ENCODE measurements at regions not wholly inside any gene's neighbourhood (a gene's known extent, or its start where the extent isn't known, plus 50 kb on each side); places are given as distances from the start of the nearest gene placed in this dataset.
"Not testable (repeated sequence)": the region's sequence is repeated elsewhere in the genome, so short reads cannot be mapped to it uniquely, and the experiment has no call there.

DNA sequence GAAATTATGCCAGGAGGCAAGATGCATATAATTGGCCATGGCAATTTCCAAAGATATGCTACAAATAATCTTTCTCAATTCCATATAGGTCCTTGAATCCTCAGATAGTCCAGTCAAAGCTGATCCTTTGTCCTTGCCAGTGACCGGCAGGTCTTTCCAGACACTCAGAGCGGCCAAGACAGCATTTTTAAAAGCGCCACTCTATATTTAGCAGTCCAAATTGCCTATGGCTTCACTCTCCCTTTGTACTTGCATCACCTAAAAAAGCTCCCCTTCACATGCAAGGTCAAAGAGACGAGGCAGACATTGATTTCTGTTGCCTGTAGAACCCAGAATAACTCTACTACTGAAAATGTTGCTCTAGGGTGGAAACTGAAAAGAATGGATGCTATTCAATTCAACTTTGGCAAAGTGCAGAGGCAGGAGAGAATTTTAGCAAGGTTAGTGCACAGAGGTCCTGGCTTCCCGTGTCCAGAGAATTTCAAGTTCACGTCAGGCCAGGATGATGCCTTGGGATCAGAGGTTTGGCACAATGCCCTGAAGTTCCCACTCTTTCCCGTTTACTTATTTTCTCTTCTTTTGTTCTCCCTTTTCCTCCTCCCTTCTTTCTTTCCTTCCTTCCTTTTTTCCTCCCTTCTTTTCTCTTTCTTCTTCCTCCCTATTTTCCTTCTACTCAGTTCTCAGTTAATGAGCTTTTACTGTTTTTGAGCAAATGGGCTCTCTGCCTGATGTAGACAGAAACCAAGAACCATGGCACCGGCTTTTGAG lies 108.5 kb downstream of the KCNK1 start:
- DNase-seq (ENCODE audit: low read depth) = no peak

DNA sequence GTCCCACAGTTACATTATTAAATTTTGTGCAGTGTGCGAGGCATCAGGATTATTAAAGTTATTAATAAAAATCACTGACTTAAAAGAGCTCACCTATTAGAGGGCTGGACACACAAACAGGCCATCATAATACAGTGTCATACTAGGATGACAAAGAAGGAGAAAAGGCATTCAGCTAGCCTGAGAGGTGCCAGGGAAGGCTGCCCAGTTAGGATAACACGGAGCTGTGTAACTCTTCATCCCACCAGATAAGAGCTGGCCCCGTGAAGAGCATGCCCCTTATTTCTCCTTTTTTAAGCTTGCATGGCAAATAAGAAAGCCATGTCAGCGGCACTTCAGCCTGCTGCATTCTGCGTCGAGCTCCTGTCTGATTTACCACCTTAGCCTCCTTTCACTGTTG lies 109.5 kb downstream of the KCNK1 start:
- no peak for DNase-seq (ENCODE audit: low read depth)

DNA sequence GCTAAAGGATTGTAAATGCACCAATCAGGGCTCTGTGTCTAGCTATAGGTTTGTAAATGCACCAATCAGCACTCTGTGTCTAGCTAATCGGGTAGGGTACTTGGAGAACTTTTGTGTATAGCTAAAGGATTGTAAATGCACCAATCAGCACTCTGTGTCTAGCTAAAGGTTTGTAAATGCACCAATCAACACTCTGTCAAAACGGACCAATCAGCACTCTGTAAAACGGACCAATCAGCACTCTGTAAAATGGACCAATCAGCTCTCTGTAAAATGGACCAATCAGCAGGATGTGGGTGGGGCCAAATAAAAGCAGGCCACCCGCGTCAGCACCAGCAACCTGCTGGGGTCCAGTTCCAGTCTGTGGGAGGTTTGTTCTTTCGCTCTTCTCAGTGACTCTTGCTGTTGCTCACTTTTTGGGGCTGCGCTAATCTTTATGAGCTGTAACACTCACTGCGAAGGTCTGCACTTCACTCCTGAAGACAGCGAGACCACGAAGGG lies 110.3 kb downstream of the KCNK1 start:
- DNase-seq (ENCODE audit: low read depth) = not testable (repeated sequence)

GRCh38 chr1:233725423-233725822 lies 111.5 kb downstream of the KCNK1 start:
- no peak for DNase-seq (ENCODE audit: low read depth)

DNA sequence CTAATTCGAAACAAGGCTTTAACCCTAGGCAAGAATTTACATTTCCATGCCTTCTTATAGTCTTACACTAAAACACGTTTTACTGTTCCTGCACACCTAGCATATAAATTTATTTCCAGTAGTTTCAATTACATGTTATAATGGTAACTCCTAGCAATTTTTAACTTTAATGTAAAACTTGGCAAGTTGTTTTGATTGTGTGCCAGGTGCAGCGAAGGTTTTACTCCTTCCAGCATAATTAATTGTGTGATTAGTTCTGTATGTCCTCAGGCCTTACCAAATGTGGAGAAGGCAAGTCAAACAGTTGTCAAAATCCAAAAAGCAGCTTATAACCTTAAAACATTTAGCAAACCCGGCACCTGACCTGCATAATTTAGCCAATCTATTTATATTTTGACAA lies 114.8 kb downstream of the KCNK1 start:
- no peak for DNase-seq (ENCODE audit: low read depth)

- DNase-seq (ENCODE audit: low read depth) = no peak
Measured at GRCh38 chr1:233730380-233730779, 116.5 kb downstream of the KCNK1 start.

DNA sequence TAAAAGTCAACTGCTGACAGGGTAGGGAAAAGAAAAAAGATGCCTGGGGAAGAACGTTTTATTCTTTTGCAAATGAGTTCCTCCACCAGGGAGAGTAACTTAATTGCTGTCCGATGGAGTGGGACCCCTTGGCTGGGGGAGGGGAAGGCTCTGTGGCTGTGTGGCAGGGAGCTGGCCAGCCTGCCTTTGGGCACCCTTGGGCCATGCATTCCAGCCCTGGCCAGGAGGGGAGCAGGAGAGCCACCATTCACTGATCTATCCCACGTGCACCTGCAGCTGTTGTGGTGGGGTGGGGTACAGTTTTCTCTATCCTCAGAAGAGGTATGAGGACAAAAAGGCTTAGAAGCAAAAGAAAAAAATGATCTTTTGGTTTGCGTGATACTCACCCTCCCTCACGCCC lies 116.9 kb downstream of the KCNK1 start:
- DNase-seq (ENCODE audit: low read depth) = no peak

GRCh38 chr1:233732206-233732605 lies 118.3 kb downstream of the KCNK1 start:
- DNase-seq (ENCODE audit: low read depth) = no peak

GRCh38 chr1:233734456-233734855 lies 120.5 kb downstream of the KCNK1 start:
- no peak for DNase-seq (ENCODE audit: low read depth)

DNA sequence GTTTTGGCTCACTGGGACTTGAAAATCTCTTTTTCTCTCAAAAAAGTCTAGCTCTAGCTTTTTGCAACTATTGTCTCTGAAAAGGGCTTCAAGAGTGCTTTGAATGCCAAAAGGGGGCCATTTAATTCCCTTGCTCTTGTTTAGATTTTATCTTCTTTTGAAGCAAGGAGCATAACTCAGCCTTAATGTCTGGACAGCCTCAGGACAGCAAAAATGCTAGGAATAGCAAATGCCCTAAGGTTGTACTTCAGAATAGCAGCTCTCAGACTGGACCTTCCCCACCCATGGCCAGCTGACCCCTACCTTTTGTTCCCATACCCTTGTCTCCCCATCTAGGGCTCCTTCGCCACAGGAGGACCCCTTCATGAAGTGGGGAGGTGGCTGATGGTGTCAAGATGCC lies 121.4 kb downstream of the KCNK1 start:
- no peak for DNase-seq (ENCODE audit: low read depth)

DNA sequence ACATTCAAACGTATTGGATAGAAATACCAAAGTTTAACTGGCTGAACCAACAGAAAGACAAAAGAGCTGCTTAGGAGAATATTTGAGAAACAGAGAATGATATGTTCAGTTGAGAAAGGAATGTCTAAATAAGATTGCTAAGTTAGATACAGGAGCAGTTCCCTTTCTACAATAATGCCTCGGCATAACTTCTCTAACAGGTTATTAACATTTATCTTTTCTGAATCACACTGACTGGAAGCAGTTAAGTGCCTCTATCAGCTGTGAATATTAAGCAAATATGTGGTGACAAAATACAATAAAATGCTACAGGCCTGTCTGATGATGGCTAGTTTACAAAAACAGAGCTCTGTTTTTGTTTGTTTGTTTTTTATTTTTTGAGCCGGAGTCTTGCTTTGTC lies 121.9 kb downstream of the KCNK1 start:
- no peak for DNase-seq (ENCODE audit: low read depth)

DNA sequence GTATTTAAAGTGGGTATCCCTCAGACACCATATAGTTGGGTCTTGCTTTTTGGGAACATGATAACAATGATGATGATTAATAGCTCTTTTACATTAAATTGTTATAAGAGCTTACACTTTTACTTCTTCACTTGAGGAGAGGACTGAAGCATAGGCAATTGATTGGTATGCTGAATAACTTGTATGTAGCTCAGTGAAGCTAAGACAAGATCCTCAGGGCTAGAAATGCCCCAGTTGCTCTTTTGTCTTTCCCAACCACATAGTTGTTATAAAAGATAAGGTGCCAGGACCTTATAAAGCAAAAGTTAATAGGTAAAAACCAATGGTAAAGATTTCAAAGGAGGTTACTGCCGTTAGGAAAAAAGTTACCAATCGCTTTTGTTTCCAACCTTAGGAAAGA lies 123.4 kb downstream of the KCNK1 start:
- DNase-seq (ENCODE audit: low read depth) = no peak

DNA sequence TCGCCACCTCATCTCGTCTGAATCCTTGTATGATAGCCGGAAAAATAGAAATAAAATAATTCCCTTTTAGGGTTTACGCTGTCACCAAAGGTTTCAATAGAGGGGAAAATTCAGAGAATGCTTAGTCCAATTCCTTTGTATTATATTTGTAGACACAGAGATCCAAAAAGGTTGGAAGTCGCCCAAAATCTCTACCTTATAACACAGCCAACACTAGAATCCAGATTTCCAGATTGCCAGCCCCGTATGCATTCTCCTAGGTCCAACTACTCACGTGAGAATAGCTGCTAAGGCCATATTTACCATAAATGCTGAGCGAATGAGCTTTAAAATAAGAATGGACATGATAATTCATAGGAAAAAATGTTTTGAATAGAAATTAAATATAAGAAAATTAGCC lies 124.5 kb downstream of the KCNK1 start:
- DNase-seq (ENCODE audit: low read depth) = no peak

DNA sequence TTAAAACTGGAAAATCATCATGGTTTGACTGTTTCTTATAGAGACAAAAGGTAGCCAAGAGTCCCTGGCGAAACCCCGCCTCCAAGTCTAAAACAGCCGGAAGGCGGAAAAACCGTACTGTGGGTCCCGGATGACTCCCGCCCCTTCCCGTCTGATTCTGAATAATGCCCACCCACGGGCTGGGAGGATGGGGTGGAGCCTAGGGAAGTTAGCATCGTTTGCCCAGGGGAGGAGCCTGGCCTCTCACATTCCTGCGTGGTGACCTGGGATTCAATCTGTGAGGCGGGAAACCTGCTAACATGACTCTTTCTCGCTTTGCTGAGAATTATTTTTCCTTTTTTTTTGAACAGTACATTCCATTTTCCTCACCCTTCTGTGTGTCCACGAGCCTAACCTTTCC lies 124.9 kb downstream of the KCNK1 start:
- no peak for DNase-seq (ENCODE audit: low read depth)

DNA sequence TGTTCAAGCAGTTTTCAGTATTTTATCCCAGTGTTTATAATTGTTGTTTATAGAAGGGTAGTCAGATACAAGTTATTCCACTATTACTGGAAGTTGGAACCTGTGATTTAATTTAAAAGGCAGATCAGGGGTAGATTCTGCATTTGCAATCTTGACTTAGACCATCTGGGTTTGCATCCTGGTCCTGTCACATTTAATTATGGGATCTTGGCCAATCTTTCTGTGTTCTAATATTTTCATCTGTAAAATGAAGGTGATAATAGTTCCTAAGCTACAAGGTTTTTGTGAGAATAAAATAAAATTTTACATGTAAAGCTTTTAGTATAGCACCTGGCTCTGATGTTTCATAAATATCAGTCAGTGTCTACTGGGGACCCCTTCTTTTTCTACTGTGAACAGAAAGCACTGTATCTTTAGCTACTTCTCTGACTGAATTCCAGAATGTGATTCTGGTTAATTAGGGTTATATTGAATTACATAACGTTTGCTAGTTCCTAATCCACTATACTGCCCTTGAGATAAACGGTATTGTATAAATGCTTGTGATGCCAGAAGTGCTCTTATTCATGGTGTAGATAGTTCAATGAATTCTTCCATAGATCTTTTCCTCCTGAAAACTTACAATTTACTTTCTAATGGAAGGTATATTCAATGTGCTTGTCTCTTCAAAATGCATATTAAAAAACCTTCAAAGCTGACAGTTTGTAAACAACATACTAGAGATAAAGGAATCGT lies 131.0 kb downstream of the KCNK1 start:
- no peak for DNase-seq (ENCODE audit: low read depth)

GRCh38 chr1:233750139-233750538 lies 136.2 kb downstream of the KCNK1 start:
- DNase-seq (ENCODE audit: low read depth) = no peak

GRCh38 chr1:233759665-233760064 lies 144.8 kb upstream of the SLC35F3 start:
- no peak for DNase-seq (ENCODE audit: low read depth)

DNA sequence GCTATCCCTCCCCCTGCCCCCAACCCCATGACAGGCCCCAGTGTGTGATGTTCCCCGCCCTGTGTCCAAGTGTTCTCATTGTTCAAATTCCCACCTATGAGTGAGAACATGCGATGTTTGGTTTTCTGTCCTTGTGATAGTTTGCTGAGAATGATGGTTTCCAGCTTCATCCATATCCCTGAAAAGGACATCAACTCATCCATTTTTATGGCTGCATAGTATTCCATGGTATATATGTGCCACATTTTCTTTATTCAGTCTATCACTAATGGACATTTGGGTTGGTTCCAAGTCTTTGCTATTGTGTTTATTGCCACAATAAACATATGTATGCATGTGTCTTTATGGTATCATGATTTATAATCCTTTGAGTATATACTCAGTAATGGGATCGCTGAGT lies 140.2 kb upstream of the SLC35F3 start:
- DNase-seq (ENCODE audit: low read depth) = not testable (repeated sequence)

DNA sequence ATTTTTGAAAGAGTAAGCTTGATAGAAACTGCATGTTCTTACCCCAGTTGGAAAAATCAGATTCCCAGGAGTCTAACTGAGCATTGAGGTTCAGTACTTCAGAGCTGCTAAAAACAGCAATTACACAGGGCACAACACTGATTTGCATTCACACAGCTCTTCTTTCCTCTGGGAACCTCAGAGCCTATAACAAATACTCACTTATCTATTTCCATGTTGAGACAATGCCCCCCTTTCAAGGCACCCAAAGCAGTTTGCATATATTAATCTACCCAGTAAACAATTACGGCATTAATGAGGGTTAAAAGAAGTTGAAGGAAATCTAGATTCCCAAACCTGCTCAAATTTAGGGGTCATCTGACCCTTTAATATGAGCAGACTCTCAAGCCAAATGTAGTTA lies 126.9 kb upstream of the SLC35F3 start:
- no peak for DNase-seq (ENCODE audit: low read depth)

- DNase-seq (ENCODE audit: low read depth) = no peak
Measured at GRCh38 chr1:233780049-233780448, 124.4 kb upstream of the SLC35F3 start.

DNA sequence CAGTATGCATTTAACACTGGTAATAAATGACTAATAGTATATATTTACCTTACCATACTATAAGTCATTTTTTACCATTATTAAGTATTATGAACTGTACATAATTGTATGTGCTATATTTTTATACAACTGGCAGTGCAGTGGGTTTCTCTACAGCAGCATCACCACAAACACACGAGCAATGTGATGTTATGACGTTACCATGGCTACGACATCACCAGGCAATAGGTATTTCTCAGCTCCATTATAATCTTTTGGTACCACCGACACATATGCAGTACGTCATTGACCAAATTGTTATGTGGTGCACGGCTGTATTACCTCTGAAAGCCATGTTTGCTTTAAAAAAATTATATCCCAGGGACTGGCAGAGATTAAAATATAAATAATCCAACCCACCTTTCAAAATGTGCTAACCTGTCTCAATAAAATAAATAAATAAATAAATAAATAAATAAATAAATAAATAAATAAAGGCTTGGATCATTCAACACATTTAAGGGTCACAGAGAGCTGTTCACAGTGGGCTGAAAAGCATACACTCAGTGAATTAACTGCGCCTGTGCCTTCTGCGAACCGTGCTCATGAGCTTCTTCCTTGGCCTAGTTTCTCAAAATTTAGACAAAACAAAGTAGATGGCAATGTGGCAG lies 121.4 kb upstream of the SLC35F3 start:
- DNase-seq (ENCODE audit: low read depth) = no peak

- DNase-seq (ENCODE audit: low read depth) = no peak
Measured at GRCh38 chr1:233787599-233787998, 116.9 kb upstream of the SLC35F3 start.

- no peak for DNase-seq (ENCODE audit: low read depth)
Measured at GRCh38 chr1:233788687-233789086, 115.8 kb upstream of the SLC35F3 start.
